Osteoblast (primary cell): ENCODE measurements at regions not wholly inside any gene's neighbourhood (a gene's known extent, or its start where the extent isn't known, plus 50 kb on each side); places are given as distances from the start of the nearest gene placed in this dataset.

ENCODE experiments used
- DNase-seq: peaks from one replicate; pipeline ENCODE4 v3.0.0; 2011; ENCODE audit warnings: low spot score, mixed read lengths; ENCODE audit not compliant: insufficient read length; ENCODE audit errors: missing footprints
- H2AFZ ChIP-seq: 2 replicates; pipeline ENCODE4 v1.6.0; 2011; ENCODE audit warnings: mild to moderate bottlenecking, low read length
- H3K27ac ChIP-seq: 2 replicates; pipeline ENCODE4 v1.5.1; 2011; ENCODE audit warnings: mild to moderate bottlenecking, low read depth, low read length, moderate library complexity
- H3K27me3 ChIP-seq: 2 replicates; pipeline ENCODE4 v1.6.0; 2012; ENCODE audit warnings: mild to moderate bottlenecking, control low read depth, inconsistent platforms, low read length, moderate library complexity; ENCODE audit not compliant: insufficient read depth
- H3K36me3 ChIP-seq: 2 replicates; pipeline ENCODE4 v1.5.1; 2011; ENCODE audit warnings: mild to moderate bottlenecking, low read length, control low read depth, moderate library complexity; ENCODE audit not compliant: insufficient read depth
- H3K4me1 ChIP-seq: 2 replicates; pipeline ENCODE4 v1.5.1; 2011; ENCODE audit warnings: mild to moderate bottlenecking, low read length, control low read depth, moderate library complexity; ENCODE audit not compliant: insufficient read depth
- H3K4me2 ChIP-seq: 2 replicates; pipeline ENCODE4 v1.6.0; 2011; ENCODE audit warnings: mild to moderate bottlenecking, low read length; ENCODE audit not compliant: insufficient read depth
- H3K4me3 ChIP-seq: fragments of 200-600 bp; sonication (generic); 3 replicates; pipeline ENCODE4 v1.5.1; 2012; ENCODE audit warnings: mild to moderate bottlenecking, low read length, inconsistent platforms; ENCODE audit not compliant: insufficient read depth
- H3K79me2 ChIP-seq: 2 replicates; pipeline ENCODE4 v1.6.0; 2012; ENCODE audit warnings: mild to moderate bottlenecking, low read length, control low read depth, inconsistent platforms; ENCODE audit not compliant: insufficient read depth
- H3K9me3 ChIP-seq: 2 replicates; pipeline ENCODE4 v1.5.1; 2011; ENCODE audit warnings: low read depth, low read length, control low read depth
- H4K20me1 ChIP-seq: 2 replicates; pipeline ENCODE4 v1.6.0; 2012; ENCODE audit warnings: mild to moderate bottlenecking, low read length, control low read depth; ENCODE audit not compliant: insufficient read depth
- TF ChIP-seq, protein P1 (sequence below): IDR thresholded peaks from 2 replicates; pipeline ENCODE4 v1.5.1; 2011; ENCODE audit warnings: mild to moderate bottlenecking, low read depth, low read length, moderate library complexity; ENCODE audit errors: extremely low read depth

GRCh38 chr16:26963109-26963508 lies 103.6 kb upstream of the C16orf82 start:
- Histone ChIP-seq H3K79me2 (no peaks in the 10 kb centered on the region), H2AFZ (no peak overlapping the region), H3K27ac (no peak overlapping the region), H3K4me1 (no peaks in the 10 kb centered on the region), H3K27me3 (no peaks in the 10 kb centered on the region), H4K20me1 (no peaks in the 10 kb centered on the region), H3K4me2 (no peak overlapping the region), H3K9me3 (no peaks in the 10 kb centered on the region), H3K36me3 (no peaks in the 10 kb centered on the region), H3K4me3 (no peak overlapping the region)
- DNase-seq, result no peak
- TF ChIP-seq, protein P1, sequence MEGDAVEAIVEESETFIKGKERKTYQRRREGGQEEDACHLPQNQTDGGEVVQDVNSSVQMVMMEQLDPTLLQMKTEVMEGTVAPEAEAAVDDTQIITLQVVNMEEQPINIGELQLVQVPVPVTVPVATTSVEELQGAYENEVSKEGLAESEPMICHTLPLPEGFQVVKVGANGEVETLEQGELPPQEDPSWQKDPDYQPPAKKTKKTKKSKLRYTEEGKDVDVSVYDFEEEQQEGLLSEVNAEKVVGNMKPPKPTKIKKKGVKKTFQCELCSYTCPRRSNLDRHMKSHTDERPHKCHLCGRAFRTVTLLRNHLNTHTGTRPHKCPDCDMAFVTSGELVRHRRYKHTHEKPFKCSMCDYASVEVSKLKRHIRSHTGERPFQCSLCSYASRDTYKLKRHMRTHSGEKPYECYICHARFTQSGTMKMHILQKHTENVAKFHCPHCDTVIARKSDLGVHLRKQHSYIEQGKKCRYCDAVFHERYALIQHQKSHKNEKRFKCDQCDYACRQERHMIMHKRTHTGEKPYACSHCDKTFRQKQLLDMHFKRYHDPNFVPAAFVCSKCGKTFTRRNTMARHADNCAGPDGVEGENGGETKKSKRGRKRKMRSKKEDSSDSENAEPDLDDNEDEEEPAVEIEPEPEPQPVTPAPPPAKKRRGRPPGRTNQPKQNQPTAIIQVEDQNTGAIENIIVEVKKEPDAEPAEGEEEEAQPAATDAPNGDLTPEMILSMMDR, result peak; percentile 56

DNA sequence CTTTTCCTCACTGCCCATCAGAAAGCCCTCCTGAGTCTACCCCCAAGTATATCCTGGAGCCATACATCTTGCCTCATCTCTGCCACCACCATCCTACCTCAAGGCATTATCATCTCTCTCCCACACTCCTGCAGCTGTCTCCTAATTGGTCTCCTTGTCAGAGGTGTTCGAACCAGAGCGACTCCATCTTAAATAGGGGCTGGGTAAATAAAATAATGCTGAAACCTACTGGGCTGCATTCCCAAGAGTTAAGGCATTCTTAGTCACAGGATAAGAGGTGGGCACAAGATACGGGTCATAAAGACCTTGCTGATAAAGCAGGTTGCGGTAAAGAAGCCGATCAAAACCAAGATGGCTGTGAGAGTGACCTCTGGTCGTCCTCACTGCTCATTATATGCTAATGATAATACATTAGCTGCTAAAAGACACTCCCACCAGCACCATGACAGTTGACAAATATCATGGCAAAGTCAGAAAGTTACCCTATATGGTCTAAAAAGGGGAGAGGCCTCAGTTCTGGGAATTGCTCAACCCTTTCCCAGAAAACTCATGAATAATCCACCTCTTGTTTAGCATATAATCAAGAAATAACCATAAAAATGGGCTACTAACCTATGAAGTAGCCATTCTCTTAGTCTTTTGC lies 97.0 kb upstream of the C16orf82 start:
- Histone ChIP-seq H3K27ac (no peak overlapping the region), H2AFZ (no peak overlapping the region), H3K79me2 (no peaks in the 10 kb centered on the region), H3K4me1 (no peaks in the 10 kb centered on the region), H3K27me3 (no peaks in the 10 kb centered on the region), H3K36me3 (no peaks in the 10 kb centered on the region), H3K4me3 (no peak overlapping the region), H3K9me3 (no peaks in the 10 kb centered on the region), H4K20me1 (no peaks in the 10 kb centered on the region), H3K4me2 (no peak overlapping the region)
- TF ChIP-seq, protein P1, result no peak
- no peak for DNase-seq

- H3K27me3 ChIP-seq, result no peaks in the 10 kb centered on the region
- no peak overlapping the region for H3K27ac ChIP-seq
- H3K4me1 ChIP-seq, result no peaks in the 10 kb centered on the region
- no peaks in the 10 kb centered on the region for H3K36me3 ChIP-seq
- no peak overlapping the region for H3K4me3 ChIP-seq
- no peak for DNase-seq
- no peaks in the 10 kb centered on the region for H3K79me2 ChIP-seq
- no peaks in the 10 kb centered on the region for H4K20me1 ChIP-seq
- H3K4me2 ChIP-seq, result no peak overlapping the region
- no peak overlapping the region for H2AFZ ChIP-seq
- TF ChIP-seq, protein P1, result no peak
- H3K9me3 ChIP-seq, result no peaks in the 10 kb centered on the region
These were observed 96.4 kb upstream of the C16orf82 start for GRCh38 chr16:26970292-26970691.

DNA sequence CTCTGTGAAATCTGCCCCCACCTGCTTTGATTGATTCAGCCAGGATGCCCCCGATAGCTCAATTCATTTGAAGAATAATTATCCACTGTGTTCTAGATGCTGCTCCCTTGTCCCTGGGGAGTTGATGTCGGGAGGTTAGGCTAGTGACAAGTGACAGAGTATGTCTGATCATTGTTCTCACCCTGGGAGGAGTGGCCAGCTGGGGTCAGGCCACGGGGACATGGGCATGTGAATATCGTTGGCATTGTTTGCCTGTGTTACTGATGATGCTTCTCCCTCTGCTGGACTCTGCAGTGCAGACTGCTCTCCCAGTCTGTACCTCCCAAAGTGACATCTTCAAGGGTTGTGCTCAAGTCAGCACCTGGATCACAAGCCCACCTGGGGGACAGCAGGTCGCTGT lies 89.9 kb upstream of the C16orf82 start:
- Histone ChIP-seq H3K9me3 (no peaks in the 10 kb centered on the region), H3K27me3 (no peaks in the 10 kb centered on the region), H2AFZ (no peak overlapping the region), H3K79me2 (no peaks in the 10 kb centered on the region), H3K4me3 (no peak overlapping the region), H3K4me1 (peaks cover 4% of the 10 kb centered on the region), H3K36me3 (no peaks in the 10 kb centered on the region), H3K4me2 (no peak overlapping the region), H4K20me1 (no peaks in the 10 kb centered on the region), H3K27ac (no peak overlapping the region)
- TF ChIP-seq, protein P1, result no peak
- no peak for DNase-seq
